ENCODE measurements at regions not wholly inside any gene's neighbourhood (a gene's known extent, or its start where the extent isn't known, plus 50 kb on each side); places are given as distances from the start of the nearest gene placed in this dataset.

GRCh38 chr10:6964543-6964942 lies 384.5 kb upstream of the PRKCQ start (continued):
- no peak for TF ChIP-seq ZNF645 (tag by site-specific recombination; IDR thresholded peaks at IDR 0.05)
- no peak for TF ChIP-seq ZNF433 (tag by site-specific recombination; IDR thresholded peaks at IDR 0.05; ENCODE audit: low read depth)

- Histone ChIP-seq H3K36me3 (ENCODE audit: control insufficient read depth in 2 of 2, insufficient read depth in 1 of 2, low read length in 2 of 2) (no peaks in the 10 kb centered on the region), H3K4me1 (ENCODE audit: control insufficient read depth, insufficient read depth, low read length) (no peaks in the 10 kb centered on the region), H3K9me3 (ENCODE audit: control insufficient read depth, insufficient read depth, low read depth, low read length) (no peaks in the 10 kb centered on the region), H3K27ac (ENCODE audit: extremely low read depth, low read depth, low read length) (no peak overlapping the region), H3K4me3 (ENCODE audit: low read depth, low read length) (no peak overlapping the region)
- POLR2A ChIA-PET, result no interaction called here
- CTCF ChIA-PET, result interaction anchor here (0.6 kb wide), 1 partner anchor 462 kb away, joined by 4 read pairs; no protein-coding TSS in a partner anchor
- TF ChIP-seq SCRT2 (tag by site-specific recombination; IDR thresholded peaks at IDR 0.05), result no peak
These were observed 382.5 kb upstream of the PRKCQ start for GRCh38 chr10:6962576-6962975.

- no peaks in the 10 kb centered on the region for H3K4me1 ChIP-seq (ENCODE audit: control insufficient read depth, insufficient read depth, low read length)
- ChIA-PET POLR2A (no interaction called here), CTCF (interaction anchor here (0.7 kb wide), 1 partner anchor 162 kb away, joined by 4 read pairs; no protein-coding TSS in a partner anchor)
- H3K4me3 ChIP-seq (ENCODE audit: low read depth, low read length), result no peak overlapping the region
- no peaks in the 10 kb centered on the region for H3K36me3 ChIP-seq (ENCODE audit: control insufficient read depth in 2 of 2, insufficient read depth in 1 of 2, low read length in 2 of 2)
- H3K27ac ChIP-seq (ENCODE audit: extremely low read depth, low read depth, low read length), result no peak overlapping the region
- TF ChIP-seq ZNF654 (tag by site-specific recombination; IDR thresholded peaks at IDR 0.05; ENCODE audit: low read depth), result no peak
- TF ChIP-seq ZBTB11 (tag by site-specific recombination; conservative IDR thresholded peaks at IDR 0.05; ENCODE audit: low read depth), result no peak
- no peak for TF ChIP-seq KLF17 (tag by site-specific recombination; IDR thresholded peaks at IDR 0.05)
- no peak for TF ChIP-seq ZNF670 (tag by site-specific recombination; IDR thresholded peaks at IDR 0.05; ENCODE audit: low read depth)
- TF ChIP-seq ZFP37 (tag by site-specific recombination; IDR thresholded peaks at IDR 0.05), result no peak
- no peak for TF ChIP-seq ZNF513 (tag by site-specific recombination; IDR thresholded peaks at IDR 0.05)
- no peak for TF ChIP-seq ZNF23 (tag by site-specific recombination; IDR thresholded peaks at IDR 0.05; ENCODE audit: borderline replicate concordance)
- no peak for TF ChIP-seq GLIS1 (tag by site-specific recombination; IDR thresholded peaks at IDR 0.05)
- no peak for TF ChIP-seq ZBTB44 (tag by site-specific recombination; IDR thresholded peaks at IDR 0.05)
- no peak for TF ChIP-seq ZNF324 (tag by site-specific recombination; IDR thresholded peaks at IDR 0.05)
- no peak for TF ChIP-seq PRDM6 (tag by site-specific recombination; IDR thresholded peaks at IDR 0.05)
- no peak for TF ChIP-seq SCRT1 (tag by site-specific recombination; IDR thresholded peaks at IDR 0.05; ENCODE audit: borderline replicate concordance)
- no peak for TF ChIP-seq ZNF624 (tag by site-specific recombination; IDR thresholded peaks at IDR 0.05)
- no peak for TF ChIP-seq BCL11A (tag by site-specific recombination; IDR thresholded peaks at IDR 0.05; ENCODE audit: low read depth)
- TF ChIP-seq ZNF404 (tag by site-specific recombination; IDR thresholded peaks at IDR 0.05), result no peak
- TF ChIP-seq ZNF48 (tag by site-specific recombination; IDR thresholded peaks at IDR 0.05), result no peak
- TF ChIP-seq HOXA7 (CRISPR knock-in tag; IDR thresholded peaks at IDR 0.05; ENCODE audit: borderline replicate concordance), result no peak
- TF ChIP-seq ZNF501 (tag by site-specific recombination; IDR thresholded peaks at IDR 0.05), result no peak
- TF ChIP-seq SALL2 (tag by site-specific recombination; IDR thresholded peaks at IDR 0.05; ENCODE audit: borderline replicate concordance), result no peak
- no peak for TF ChIP-seq SP2 (tag by site-specific recombination; IDR thresholded peaks at IDR 0.05)
- H3K9me3 ChIP-seq (ENCODE audit: control insufficient read depth, insufficient read depth, low read depth, low read length), result no peaks in the 10 kb centered on the region
These were observed 378.6 kb upstream of the PRKCQ start for GRCh38 chr10:6958711-6959110.

Data from HEK293 (cell line).